GM12878 (cell line): ENCODE measurements at regions not wholly inside any gene's neighbourhood (a gene's known extent, or its start where the extent isn't known, plus 50 kb on each side); places are given as distances from the start of the nearest gene placed in this dataset.

Experiments
- BACH1 ChIP-seq: fragments of 450-650 bp; IDR thresholded peaks from 2 replicates; pipeline ENCODE4 v1.6.1; 2017; ENCODE audit warnings: mild to moderate bottlenecking, borderline replicate concordance
- CREM ChIP-seq: IDR thresholded peaks from 2 replicates; pipeline ENCODE4 v1.6.1; 2014; ENCODE audit warnings: antibody characterized with exemption, low read depth
- ELK1 ChIP-seq: IDR thresholded peaks from 2 replicates; pipeline ENCODE4 v1.6.1; 2012; ENCODE audit warnings: low read depth, low read length, improper control_type of control experiment
- EZH2 ChIP-seq: IDR thresholded peaks from 2 replicates; pipeline ENCODE4 v1.6.1; 2012; ENCODE audit warnings: low read depth, mild to moderate bottlenecking, control low read depth, inconsistent platforms, low read length, borderline replicate concordance; ENCODE audit not compliant: control insufficient read depth
- FOXM1 ChIP-seq: IDR thresholded peaks from 2 replicates; pipeline ENCODE4 v1.6.1; 2012; ENCODE audit warnings: low read depth, mild to moderate bottlenecking, inconsistent platforms, low read length, moderate library complexity
- HDGF ChIP-seq: fragments of 450-650 bp; IDR thresholded peaks from 2 replicates; pipeline ENCODE4 v1.6.1; 2016; ENCODE audit warnings: antibody characterized with exemption
- IRF4 ChIP-seq: IDR thresholded peaks from 2 replicates; pipeline ENCODE4 v1.6.1; 2011; ENCODE audit warnings: low read depth, low read length
- POU2F2 ChIP-seq: IDR thresholded peaks from 3 replicates; pipeline ENCODE4 v1.6.1; 2011; ENCODE audit warnings: low read depth, mild to moderate bottlenecking, low read length, borderline replicate concordance
- WRNIP1 ChIP-seq: IDR thresholded peaks from 2 replicates; pipeline ENCODE4 v1.6.1; 2011; ENCODE audit warnings: low read depth, low read length, improper control_type of control experiment, borderline replicate concordance
- YY1 ChIP-seq: IDR thresholded peaks from 2 replicates; pipeline ENCODE4 v1.6.1; 2011; ENCODE audit warnings: low read depth, mild to moderate bottlenecking, low read length
- ZBTB33 ChIP-seq: fragments of 450-650 bp; IDR thresholded peaks from 2 replicates; pipeline ENCODE4 v1.6.1; 2017; ENCODE audit warnings: mild to moderate bottlenecking
- ZNF384 ChIP-seq: IDR thresholded peaks from 2 replicates; pipeline ENCODE4 v1.6.1; 2012; ENCODE audit warnings: low read depth, mild to moderate bottlenecking, low read length, improper control_type of control experiment, borderline replicate concordance
- ZNF592 ChIP-seq: fragments of 450-650 bp; IDR thresholded peaks from 2 replicates; pipeline ENCODE4 v1.6.1; 2017; ENCODE audit warnings: mild to moderate bottlenecking, moderate library complexity

GRCh38 chr18:64245126-64245861 lies 96.4 kb upstream of the LINC00305 start (continued):
- TF ChIP-seq ZBTB33 (no peak), ELK1 (no peak), FOXM1 (no peak), WRNIP1 (no peak), ZNF384 (no peak), ZNF592 (no peak), EZH2 (no peak), YY1 (no peak), BACH1 (no peak), IRF4 (no peak), POU2F2 (no peak), CREM (no peak), HDGF (no peak)
